ENCODE measurements at regions not wholly inside any gene's neighbourhood (a gene's known extent, or its start where the extent isn't known, plus 50 kb on each side); places are given as distances from the start of the nearest gene placed in this dataset.

DNA sequence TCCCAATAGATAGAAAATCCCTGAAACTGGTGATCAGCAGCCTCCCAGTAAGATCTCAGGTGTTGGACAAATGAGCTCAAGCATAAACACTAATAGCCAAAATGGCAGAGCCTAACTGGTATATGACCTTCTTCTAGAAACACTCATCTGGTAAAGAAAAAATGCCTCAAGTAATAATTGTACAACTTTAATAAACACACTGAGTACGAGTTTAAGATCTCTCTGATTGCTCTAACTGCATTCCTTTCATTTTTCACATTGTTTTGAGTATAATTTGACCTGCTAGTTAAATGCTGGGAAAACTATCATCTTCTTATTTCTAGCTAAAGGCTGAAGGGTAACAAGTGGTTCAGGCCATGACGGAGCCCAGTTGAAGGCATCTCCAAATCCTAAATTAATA lies 2009.5 kb upstream of the PCDH20 start:
- no peak overlapping the region for H3K27ac ChIP-seq
- TF ChIP-seq CTCF (conservative IDR thresholded peaks at IDR 0.05), result no peak

DNA sequence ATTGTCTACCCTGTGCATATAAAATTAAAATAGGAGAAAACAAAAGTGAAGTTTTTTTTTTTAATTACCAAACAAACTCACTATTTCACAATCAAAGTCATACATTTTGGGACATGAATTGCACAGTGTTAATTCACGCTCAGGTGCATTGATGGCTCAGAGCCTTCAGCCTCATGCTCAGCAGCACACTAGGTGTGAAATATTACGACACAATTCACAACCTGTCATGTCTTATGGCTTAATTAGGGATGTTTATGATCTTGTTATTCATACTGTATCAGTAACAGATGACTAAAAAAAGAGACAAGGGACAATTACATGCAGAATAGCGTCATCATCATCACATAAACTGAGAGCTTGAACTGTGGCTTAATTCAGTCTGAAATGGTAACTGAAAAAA lies 2005.5 kb upstream of the PCDH20 start:
- TF ChIP-seq CTCF (conservative IDR thresholded peaks at IDR 0.05), result no peak
- no peak overlapping the region for H3K27ac ChIP-seq

DNA sequence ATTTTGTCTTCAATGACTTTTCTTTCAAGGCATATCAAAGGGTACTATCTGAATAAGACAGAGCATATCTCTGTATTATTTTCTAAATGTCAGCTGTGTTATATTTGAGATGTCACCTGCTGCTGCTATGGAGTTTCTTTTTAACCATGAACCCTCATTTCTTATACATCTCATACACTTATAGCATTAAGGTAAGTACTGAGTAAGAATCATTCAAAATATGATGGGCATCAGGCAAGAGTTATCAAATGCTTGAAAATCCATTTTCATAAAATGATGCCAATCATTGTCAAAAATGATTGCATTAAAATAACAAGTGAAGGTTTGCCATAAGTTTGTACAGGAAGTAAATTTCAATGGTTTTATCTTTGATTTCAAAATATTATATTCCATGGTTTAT lies 2005.0 kb upstream of the PCDH20 start:
- no peak for TF ChIP-seq CTCF (conservative IDR thresholded peaks at IDR 0.05)
- no peak overlapping the region for H3K27ac ChIP-seq

- TF ChIP-seq CTCF (conservative IDR thresholded peaks at IDR 0.05), result no peak
- no peak overlapping the region for H3K27ac ChIP-seq
Observed at GRCh38 chr13:63414247-63414646, 1998.6 kb upstream of the PCDH20 start.

DNA sequence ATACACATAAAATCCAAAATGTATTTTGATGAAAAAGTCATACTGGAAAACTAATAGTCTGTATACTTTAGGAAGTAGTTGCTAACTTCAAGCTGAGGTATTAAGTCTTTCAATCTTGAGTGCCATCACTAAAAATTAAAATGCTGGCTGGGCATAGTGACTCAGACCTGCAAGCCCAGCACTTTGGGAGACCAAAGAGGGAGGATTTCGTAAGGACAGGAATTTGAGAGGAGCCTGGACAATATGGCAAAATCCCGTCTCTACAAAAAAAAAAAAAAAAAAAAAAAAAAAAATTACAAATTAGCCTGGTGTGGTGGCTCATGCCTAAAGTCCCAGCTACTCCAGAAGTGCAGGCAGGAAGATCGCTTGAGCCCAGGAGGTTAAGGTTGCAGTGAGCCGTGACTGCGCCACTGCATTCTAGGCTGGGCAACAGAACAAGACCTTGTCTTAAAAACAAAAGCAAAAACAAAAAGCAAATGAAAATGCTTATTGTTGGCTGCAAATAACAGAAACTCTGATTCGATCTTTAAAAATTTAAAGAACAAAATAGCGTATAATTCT lies 1994.2 kb upstream of the PCDH20 start:
- no peak for TF ChIP-seq CTCF (conservative IDR thresholded peaks at IDR 0.05)
- H3K27ac ChIP-seq, result no peak overlapping the region

- TF ChIP-seq CTCF (conservative IDR thresholded peaks at IDR 0.05), result no peak
- no peak overlapping the region for H3K27ac ChIP-seq
Observed at GRCh38 chr13:63408331-63409189, 1992.9 kb upstream of the PCDH20 start.

DNA sequence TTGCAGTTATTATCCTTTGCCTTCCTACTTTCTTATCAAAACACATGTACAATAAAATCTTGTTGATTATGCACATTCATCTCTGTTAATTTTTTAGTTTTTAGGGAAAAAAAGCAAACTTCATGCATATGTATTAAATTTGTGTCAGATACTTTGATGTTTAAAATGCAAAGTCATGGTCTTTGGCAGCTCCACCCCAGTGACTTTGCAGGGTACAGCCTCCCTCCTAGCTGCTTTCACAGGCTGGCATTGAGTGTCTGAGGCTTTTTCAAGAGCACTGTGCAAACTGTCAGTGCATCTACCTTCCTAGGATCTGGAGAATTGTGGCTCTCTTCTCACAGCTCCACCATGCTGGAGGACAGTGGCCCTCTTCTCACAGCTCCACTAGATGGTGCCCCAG lies 1988.1 kb upstream of the PCDH20 start:
- no peak for TF ChIP-seq CTCF (conservative IDR thresholded peaks at IDR 0.05)
- H3K27ac ChIP-seq, result no peak overlapping the region
